ENCODE measurements at regions not wholly inside any gene's neighbourhood (a gene's known extent, or its start where the extent isn't known, plus 50 kb on each side); places are given as distances from the start of the nearest gene placed in this dataset.
"Not testable (repeated sequence)": the region's sequence is repeated elsewhere in the genome, so short reads cannot be mapped to it uniquely, and the experiment has no call there.

- DNase-seq (ENCODE audit: low spot score), result no peak
Observed at GRCh38 chr14:97143456-97143855, 346.3 kb downstream of the VRK1 start.

DNA sequence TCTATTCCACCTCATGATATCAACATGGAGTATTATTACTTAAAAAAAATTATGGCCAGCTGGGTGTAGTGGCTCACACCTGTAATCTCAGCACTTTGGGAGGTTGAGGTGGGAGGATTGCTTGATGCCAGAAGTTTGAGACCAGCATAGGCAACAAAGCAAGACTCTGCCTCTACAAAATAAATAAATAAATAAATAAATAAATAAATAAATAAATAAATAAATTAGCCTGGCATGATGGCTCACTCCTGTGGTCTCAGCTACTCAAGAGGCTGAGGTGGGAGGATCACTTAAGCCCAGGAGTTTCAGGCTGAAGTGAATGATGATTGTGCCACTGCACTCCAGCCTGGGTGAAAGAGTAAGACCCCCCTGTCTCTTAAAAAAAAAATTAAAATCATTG lies 350.8 kb downstream of the VRK1 start:
- DNase-seq (ENCODE audit: low spot score), result not testable (repeated sequence)

GRCh38 chr14:97149775-97150174 lies 352.6 kb downstream of the VRK1 start:
- no peak for DNase-seq (ENCODE audit: low spot score)

DNA sequence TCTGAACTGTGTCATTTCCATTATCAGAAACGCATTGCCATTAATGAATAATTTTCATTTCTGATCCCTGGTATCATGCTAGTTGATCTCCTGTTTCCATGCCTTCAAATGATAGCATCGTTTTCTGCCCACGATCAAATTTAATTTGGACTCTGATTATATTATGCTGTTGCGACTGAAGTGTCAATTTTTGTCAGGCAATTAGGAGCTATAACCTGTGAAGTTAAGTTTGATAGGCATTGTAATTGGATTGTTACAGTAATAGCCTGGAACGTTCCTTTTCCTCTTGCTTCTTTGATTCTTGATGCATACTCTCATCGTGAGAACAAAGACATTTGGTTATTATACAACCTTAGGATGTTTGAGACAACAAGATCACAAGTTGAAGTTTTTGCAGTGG lies 356.3 kb downstream of the VRK1 start:
- no peak for DNase-seq (ENCODE audit: low spot score)

GRCh38 chr14:97155320-97155719 lies 358.1 kb downstream of the VRK1 start:
- DNase-seq (ENCODE audit: low spot score), result no peak

DNA sequence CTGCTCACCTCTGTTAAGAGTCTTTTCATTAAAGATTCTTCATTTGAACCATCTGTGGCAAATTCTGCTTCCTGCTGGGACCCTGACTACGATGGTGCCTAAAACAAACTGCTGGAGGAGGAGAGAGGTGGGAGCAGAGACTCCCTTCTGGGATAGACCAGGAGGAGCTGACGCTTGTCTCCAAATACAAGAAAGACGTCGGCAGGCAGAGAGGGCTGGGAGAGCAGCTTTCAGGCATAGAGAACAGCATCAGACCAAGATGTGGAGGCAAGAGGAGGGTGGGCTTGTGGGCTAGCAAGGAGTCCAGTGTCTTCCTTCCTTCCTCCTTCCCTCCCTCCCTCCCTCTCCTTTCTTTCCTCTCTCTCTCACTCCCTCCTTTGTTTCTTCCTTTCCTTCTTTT lies 358.6 kb downstream of the VRK1 start:
- DNase-seq (ENCODE audit: low spot score), result no peak

DNA sequence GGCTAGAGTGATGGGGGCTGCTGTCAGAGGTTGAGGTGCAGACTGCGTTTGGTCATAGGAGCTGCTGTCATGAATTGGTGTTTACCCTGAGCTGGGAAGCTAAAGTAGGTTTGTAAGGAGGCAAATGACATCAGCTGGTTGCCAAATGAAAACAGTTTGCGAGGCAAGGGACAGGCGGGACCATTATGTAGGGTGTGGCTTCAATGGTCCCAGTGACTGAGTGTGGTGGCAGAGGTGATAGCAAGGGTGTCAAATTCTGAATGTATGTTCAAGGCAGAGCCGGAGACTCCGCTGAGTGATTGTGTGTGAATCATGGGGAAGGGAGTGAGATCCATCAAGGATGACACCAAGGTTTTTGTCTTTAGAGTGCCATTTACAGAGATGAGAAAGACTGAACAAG lies 359.5 kb downstream of the VRK1 start:
- DNase-seq (ENCODE audit: low spot score), result no peak

DNA sequence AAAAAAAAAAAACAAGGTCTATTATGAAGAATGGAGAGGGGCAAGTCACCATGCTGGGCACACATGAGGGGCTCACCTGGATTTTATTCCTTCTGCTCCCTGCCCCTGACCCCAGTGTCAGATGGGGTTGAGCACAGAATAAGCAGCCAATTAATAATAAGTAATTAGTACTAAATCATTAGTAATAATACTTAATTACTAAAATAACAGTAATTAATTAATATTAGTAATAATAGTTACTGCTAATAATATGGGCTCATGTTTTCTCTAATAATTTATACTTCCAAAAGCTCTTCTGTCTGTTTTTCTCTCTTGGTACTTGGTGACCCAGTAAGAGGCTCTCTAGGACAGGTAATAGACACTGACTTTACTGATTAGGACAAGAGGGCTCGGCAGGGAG lies 360.9 kb downstream of the VRK1 start:
- no peak for DNase-seq (ENCODE audit: low spot score)

- DNase-seq (ENCODE audit: low spot score), result no peak
Observed at GRCh38 chr14:97159124-97159523, 361.9 kb downstream of the VRK1 start.

GRCh38 chr14:97162621-97163020 lies 365.4 kb downstream of the VRK1 start:
- no peak for DNase-seq (ENCODE audit: low spot score)

DNA sequence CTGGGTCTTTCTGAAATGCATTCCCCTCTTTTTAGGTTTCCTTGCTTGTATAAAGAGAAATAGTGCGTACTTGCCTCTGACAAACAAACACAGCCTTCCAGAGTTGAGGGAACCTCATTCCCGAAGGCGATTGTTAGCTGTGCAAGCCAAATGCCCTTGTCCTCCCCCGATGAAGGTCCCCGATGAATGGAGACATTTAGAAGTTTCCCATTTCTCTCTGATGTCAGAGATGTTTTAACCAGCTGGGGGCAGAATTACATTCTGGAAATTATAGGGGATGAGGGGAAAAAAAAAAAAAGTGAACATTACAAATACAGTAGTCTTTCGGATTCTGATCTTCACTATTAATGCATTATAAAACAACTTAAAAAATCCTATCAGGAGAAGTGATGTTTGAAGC lies 366.8 kb downstream of the VRK1 start:
- no peak for DNase-seq (ENCODE audit: low spot score)

DNA sequence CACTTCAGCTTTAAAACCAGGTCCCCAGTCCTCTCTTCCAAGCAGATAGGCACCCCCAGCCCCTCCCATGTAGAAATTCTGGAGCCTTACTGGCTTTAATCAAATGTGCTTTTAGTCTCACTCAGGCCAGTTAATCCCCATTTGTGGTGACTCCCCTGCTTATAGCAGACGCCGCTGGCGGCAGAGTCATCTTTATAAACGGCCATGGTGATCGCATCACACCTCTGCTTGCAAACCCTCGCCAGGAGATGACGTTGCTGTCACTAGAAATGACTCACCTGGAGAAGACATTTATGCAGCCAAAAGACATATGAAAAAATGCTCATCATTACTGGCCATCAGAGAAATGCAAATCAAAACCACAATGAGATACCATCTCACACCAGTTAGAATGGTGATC lies 369.3 kb downstream of the VRK1 start:
- DNase-seq (ENCODE audit: low spot score), result no peak

DNA sequence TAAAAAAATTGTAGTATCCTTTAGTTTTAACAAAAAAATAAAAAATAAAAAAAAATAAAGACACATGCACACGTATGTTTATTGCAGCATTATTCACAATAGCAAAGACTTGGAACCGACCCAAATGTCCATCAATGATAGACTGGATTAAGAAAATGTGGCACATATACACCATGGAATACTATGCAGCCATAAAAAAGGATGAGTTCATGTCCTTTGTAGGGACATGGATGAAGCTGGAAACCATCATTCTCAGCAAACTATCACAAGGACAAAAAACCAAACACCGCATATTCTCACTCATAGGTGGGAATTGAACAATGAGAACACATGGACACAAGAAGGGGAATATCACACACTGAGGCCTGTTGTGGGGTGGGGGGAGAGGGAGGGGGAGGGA lies 370.4 kb downstream of the VRK1 start:
- DNase-seq (ENCODE audit: low spot score), result not testable (repeated sequence)

GRCh38 chr14:97172644-97173043 lies 375.5 kb downstream of the VRK1 start:
- DNase-seq (ENCODE audit: low spot score), result no peak

GRCh38 chr14:97177016-97177415 lies 379.8 kb downstream of the VRK1 start:
- peak; percentile 54 for DNase-seq (ENCODE audit: low spot score)

DNA sequence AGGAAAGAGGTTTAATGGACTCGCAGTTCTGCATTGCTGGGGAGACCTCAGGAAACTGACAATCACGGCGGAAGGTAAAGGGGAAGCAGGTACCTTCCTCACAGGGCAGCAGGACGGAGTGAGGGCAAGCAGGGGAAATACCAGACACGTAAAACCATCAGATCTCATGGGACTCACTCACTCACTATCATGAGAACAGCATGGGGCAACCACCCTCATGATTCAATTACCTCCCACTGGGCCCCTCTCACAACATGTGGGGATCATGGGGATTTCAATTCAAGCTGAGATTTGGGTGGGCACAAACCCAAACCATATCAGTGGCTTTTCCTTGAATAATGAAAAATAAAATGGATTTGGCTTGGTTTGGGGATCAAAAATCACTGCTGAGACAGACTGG lies 380.5 kb downstream of the VRK1 start:
- no peak for DNase-seq (ENCODE audit: low spot score)

DNA sequence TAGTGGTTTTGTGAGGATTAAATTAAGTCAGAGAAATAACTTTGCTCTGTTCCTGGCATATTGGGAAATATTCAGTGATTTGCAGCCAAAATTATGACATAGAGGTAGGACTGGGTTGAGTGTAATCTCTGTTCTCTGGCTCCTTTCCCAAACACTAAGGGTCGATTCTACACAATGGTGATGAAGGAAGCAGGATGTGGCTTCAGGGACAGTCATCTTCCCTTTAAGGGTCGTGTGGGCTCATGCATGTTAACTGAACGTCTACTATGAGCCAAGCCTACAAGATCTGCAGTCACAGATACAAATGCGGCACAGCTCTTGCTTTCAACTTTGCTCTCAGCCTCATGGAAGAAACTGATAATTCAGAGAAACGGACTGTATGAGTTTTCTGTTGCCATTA lies 381.6 kb downstream of the VRK1 start:
- DNase-seq (ENCODE audit: low spot score), result no peak

GRCh38 chr14:97179573-97179972 lies 382.4 kb downstream of the VRK1 start:
- peak; percentile 7 for DNase-seq (ENCODE audit: low spot score)

- peak; percentile 14 for DNase-seq (ENCODE audit: low spot score)
Observed at GRCh38 chr14:97180304-97181200, 383.4 kb downstream of the VRK1 start.

- DNase-seq (ENCODE audit: low spot score), result peak; percentile 25
Observed at GRCh38 chr14:97185186-97185585, 388.0 kb downstream of the VRK1 start.

GRCh38 chr14:97187916-97188315 lies 390.7 kb downstream of the VRK1 start:
- no peak for DNase-seq (ENCODE audit: low spot score)

DNA sequence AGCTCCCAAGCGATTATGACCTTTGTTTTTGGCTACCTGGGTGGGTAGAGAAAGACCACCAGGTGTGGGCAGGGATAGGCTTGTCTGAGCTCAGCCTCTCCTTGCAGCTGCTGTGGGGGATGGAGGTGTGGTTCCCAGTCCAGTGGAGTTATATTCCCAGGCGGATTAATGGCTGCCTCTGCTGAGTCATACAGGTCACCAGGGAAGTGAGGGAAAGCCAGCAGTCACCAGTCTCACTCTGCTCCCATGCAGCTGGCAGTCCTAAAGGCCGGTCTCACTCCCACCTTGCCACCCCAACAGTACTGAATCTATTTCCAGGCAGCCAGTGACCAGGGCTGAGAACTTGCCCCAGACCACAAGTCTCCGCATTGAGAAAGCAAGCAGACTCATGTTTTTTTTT lies 399.2 kb downstream of the VRK1 start:
- no peak for DNase-seq (ENCODE audit: low spot score)

- DNase-seq (ENCODE audit: low spot score), result no peak
Observed at GRCh38 chr14:97198813-97199212, 401.6 kb downstream of the VRK1 start.

- DNase-seq (ENCODE audit: low spot score), result no peak
Observed at GRCh38 chr14:97200245-97200644, 403.1 kb downstream of the VRK1 start.

Data from CD4-positive, alpha-beta T cell treated with Interleukin-15 for 4 hours (primary cell).